Heart right ventricle (tissue), 16 donors: ENCODE measurements at regions not wholly inside any gene's neighbourhood (a gene's known extent, or its start where the extent isn't known, plus 50 kb on each side); places are given as distances from the start of the nearest gene placed in this dataset.

ENCODE experiments used
- ATAC-seq, 8 donors: fragments of 200-7000 bp; cut with Tn5 transposase; one replicate each; pipeline ENCODE4 v1.9.1; 2020; ENCODE audit warnings: mild to moderate bottlenecking in 8 of 8, moderate library complexity in 8 of 8, moderate number of reproducible peaks in 1 of 8
- DNase-seq, 2 donors: peaks; one replicate each; pipeline ENCODE4 v3.0.0-alpha.2; 2020
- H3K27ac ChIP-seq, 10 donors: fragments of 200-600 bp; sonication (generic) in 2 of 10; one replicate each; pipeline versions ENCODE4 v1.5.0 to v1.8.0; 2020 to 2022; ENCODE audit warnings: mild to moderate bottlenecking in 3 of 10
- H3K27me3 ChIP-seq, 7 donors: fragments of 200-600 bp; one replicate each; pipeline ENCODE4 v1.8.0; 2021 to 2022; ENCODE audit warnings: mild to moderate bottlenecking in 2 of 7
- H3K36me3 ChIP-seq, 9 donors: fragments of 200-600 bp; sonication (generic) in 1 of 9; one replicate each; pipeline versions ENCODE4 v1.5.0 to v1.8.0; 2020 to 2022; ENCODE audit warnings: mild to moderate bottlenecking in 2 of 9
- H3K4me1 ChIP-seq, 9 donors: fragments of 200-600 bp; sonication (generic) in 1 of 9; one replicate each; pipeline versions ENCODE4 v1.5.0 to v1.8.0; 2020 to 2022; ENCODE audit warnings: mild to moderate bottlenecking in 4 of 9
- H3K4me3 ChIP-seq, 10 donors: fragments of 200-600 bp; sonication (generic) in 2 of 10; one replicate each; pipeline versions ENCODE4 v1.5.0 to v1.8.0; 2020 to 2022; ENCODE audit warnings: mild to moderate bottlenecking in 7 of 10, moderate library complexity in 2 of 10
- H3K9me3 ChIP-seq, 11 donors: fragments of 200-600 bp in 10 of 11; sonication (generic) in 2 of 11; one replicate each; pipeline versions ENCODE4 v1.5.0 to v1.8.0; 2013 to 2022; ENCODE audit warnings: mild to moderate bottlenecking in 2 of 11, control low read depth in 1 of 11, moderate library complexity in 1 of 11
- CTCF ChIP-seq, 9 donors: fragments of 200-600 bp; sonication (generic) in 2 of 9; IDR thresholded peaks; one replicate each; pipeline versions ENCODE4 v1.5.0 to v1.8.0; 2021 to 2022; ENCODE audit warnings: antibody characterized with exemption in 9 of 9, mild to moderate bottlenecking in 5 of 9, moderate library complexity in 1 of 9
- WGBS, 2 donors: extraction: QIAGEN DNeasy Blood & Tissue Kit; methylation state at CpG; one replicate each; pipeline ENCODE4 v1.1.7; 2013; ENCODE audit warnings: inconsistent platforms in 1 of 2; 5-methylcytosine and 5-hydroxymethylcytosine counted together
- intact Hi-C, 10 donors: fragments of 100-400 bp; cut with DNase I; formaldehyde crosslinking; loops; one replicate each; pipeline versions ENCODE4 v1.11.1 to v1.14.2; 2022
- donor health status: Arrhythmogenic right ventricular cardiomyopathy.
- donor health status: ischemic (EF 13 %, LVEDD 7.1; RV severe dilation, severe dysfunction).
- donor health status: healthy with polysubstance abuse.
- donor health status: DM: no; HTN: yes; CAD: no.
- donor health status: DM: no; HTN: no; CAD: no.
- donor health status: ischemic (EF 25% LVEDD 6.9; RV normal size, moderate dysfunction).
- donor health status: ischemic (EF 25% LVEDD 5.7; RV mildly dilated, moderate dysfunction).
- donor health status: healthy.
- donor health status: DM: yes; HTN: yes; CAD: no.
- donor health status: Ischemic cardiomyopathy.
- donor health status: ischemic (EF 35%, LVEDD 5.7; RV mildly dilated, moderate dysfunction).
- donor health status: nonischemic (EF 11% LVEDD 7.7; RV severe dilation, severe dysfunction).
- donor health status: DM: yes; HTN: yes; CAD: no.
- donor health status: PGD.
- donor health status: ischemic (EF 29% LVEDD 5.4; RV normal size, mild dysfunction).
- donor health status: nonischemic (EF 23%, LVEDD 6.1; RV moderate dilation, normal function).

- Histone ChIP-seq H3K27me3 (peaks cover 0 to 10% (median 0%) of the 10 kb centered on the region in 7 donors), H3K36me3 (no peaks in the 10 kb centered on the region), H3K9me3 (no peaks in the 10 kb centered on the region), H3K4me1 (no peaks in the 10 kb centered on the region), H3K27ac (no peak overlapping the region), H3K4me3 (no peak overlapping the region)
- WGBS, 2 donors, result 62 to 64% methylated on average over 8 of the region's 8 CpGs
- TF ChIP-seq CTCF (IDR thresholded peaks at IDR 0.05), result peak in 3 of 9 donors; percentile 10 to 39 (median 10)
- no peak for DNase-seq
- no peak for ATAC-seq
- intact Hi-C loops, result no loop called here
These were observed 120.7 kb upstream of the TOP3B start for GRCh38 chr22:22103078-22103875.

- no peak for DNase-seq
- ATAC-seq, result no peak
- Histone ChIP-seq H3K27ac (no peak overlapping the region), H3K36me3 (no peaks in the 10 kb centered on the region), H3K4me3 (no peak overlapping the region), H3K27me3 (peaks cover 0 to 14% (median 2%) of the 10 kb centered on the region in 7 donors), H3K9me3 (no peaks in the 10 kb centered on the region), H3K4me1 (no peaks in the 10 kb centered on the region)
- intact Hi-C loops, result no loop called here
- no peak for TF ChIP-seq CTCF (IDR thresholded peaks at IDR 0.05)
- 59 to 65% methylated on average over 11 of the region's 11 CpGs for WGBS, 2 donors
These were observed 117.5 kb upstream of the TOP3B start for GRCh38 chr22:22099833-22100812.

GRCh38 chr22:22099194-22099486 is 116.6 kb upstream of the TOP3B start:
- Histone ChIP-seq H3K4me1 (no peaks in the 10 kb centered on the region), H3K9me3 (no peaks in the 10 kb centered on the region), H3K27ac (no peak overlapping the region), H3K36me3 (no peaks in the 10 kb centered on the region), H3K27me3 (peaks cover 0 to 14% (median 4%) of the 10 kb centered on the region in 7 donors), H3K4me3 (no peak overlapping the region)
- intact Hi-C loops, result no loop called here
- DNase-seq (no peak), ATAC-seq (no peak)
- no peak for TF ChIP-seq CTCF (IDR thresholded peaks at IDR 0.05)
- WGBS, 2 donors, result 61 to 64% methylated on average over 5 of the region's 5 CpGs

GRCh38 chr22:22098457-22099193 is 116.0 kb upstream of the TOP3B start:
- WGBS, 2 donors, result 61 to 65% methylated on average over 9 of the region's 9 CpGs
- Histone ChIP-seq H3K36me3 (no peaks in the 10 kb centered on the region), H3K4me3 (no peak overlapping the region), H3K4me1 (no peaks in the 10 kb centered on the region), H3K27ac (no peak overlapping the region), H3K27me3 (peaks cover 0 to 18% (median 4%) of the 10 kb centered on the region in 7 donors), H3K9me3 (no peaks in the 10 kb centered on the region)
- no peak for DNase-seq
- ATAC-seq, result no peak
- TF ChIP-seq CTCF (IDR thresholded peaks at IDR 0.05), result no peak
- intact Hi-C loops, result no loop called here
